Common myeloid progenitor, CD34-positive (primary cell): ENCODE measurements at regions not wholly inside any gene's neighbourhood (a gene's known extent, or its start where the extent isn't known, plus 50 kb on each side); places are given as distances from the start of the nearest gene placed in this dataset.

Experiments
- CTCF ChIA-PET: fragments of 350-600 bp; sonication (Branson Sonifier 250); formaldehyde crosslinking; loops from one replicate; lab custom pipeline; 2021; ENCODE audit warnings: antibody characterized with exemption; lab: Charles Lee
- POLR2A ChIA-PET: fragments of 350-600 bp; sonication (Branson Sonifier 250); formaldehyde crosslinking; loops from one replicate; lab custom pipeline; 2021; ENCODE audit warnings: antibody characterized with exemption; lab: Charles Lee
- DNase-seq, 3 donors: peaks; one replicate each; pipeline versions ENCODE4 v3.0.0 to v3.0.0-alpha.2; 2013
- H3K27ac ChIP-seq, 2 experiments: 1 replicate in 1 of 2; 2 replicates in 1 of 2; pipeline ENCODE4 v1.7.0; 2013; ENCODE audit warnings: inconsistent platforms in 2 of 2, low read length in 2 of 2, mild to moderate bottlenecking in 2 of 2, low read depth in 1 of 2, moderate library complexity in 1 of 2; ENCODE audit not compliant: severe bottlenecking in 2 of 2, insufficient read depth in 1 of 2, poor library complexity in 1 of 2
- H3K27me3 ChIP-seq, 5 experiments: replicated peaks in 2 of 5; 1 replicate in 3 of 5; 2 replicates in 2 of 5; pipeline versions ENCODE4 v1.6.1 to v1.7.0; 2013; ENCODE audit warnings: low read length in 4 of 5, mild to moderate bottlenecking in 2 of 5, moderate library complexity in 2 of 5, inconsistent platforms in 1 of 5; ENCODE audit not compliant: insufficient read depth in 5 of 5, control insufficient read depth in 4 of 5
- H3K36me3 ChIP-seq, 4 experiments: 1 replicate in 2 of 4; 2 replicates in 2 of 4; pipeline versions ENCODE4 v1.6.1 to v1.7.0; 2013; ENCODE audit warnings: low read length in 3 of 4, control low read depth in 1 of 4, mild to moderate bottlenecking in 1 of 4; ENCODE audit not compliant: control insufficient read depth in 4 of 4, insufficient read depth in 4 of 4
- H3K4me1 ChIP-seq, 4 experiments: 1 replicate in 3 of 4; 2 replicates in 1 of 4; pipeline versions ENCODE4 v1.6.1 to v1.7.1; 2013; ENCODE audit warnings: low read length in 3 of 4, mild to moderate bottlenecking in 3 of 4, control low read depth in 1 of 4, inconsistent platforms in 1 of 4, moderate library complexity in 1 of 4; ENCODE audit not compliant: control insufficient read depth in 4 of 4, insufficient read depth in 4 of 4; ENCODE audit errors: control extremely low read depth in 1 of 4
- H3K4me3 ChIP-seq, 7 experiments: 1 replicate in 4 of 7; 2 replicates in 3 of 7; pipeline versions ENCODE4 v1.5.1 to v1.7.0; 2013; ENCODE audit warnings: mild to moderate bottlenecking in 7 of 7, low read length in 6 of 7, moderate library complexity in 6 of 7, inconsistent platforms in 2 of 7, low read depth in 2 of 7, control low read depth in 1 of 7; ENCODE audit not compliant: insufficient read depth in 4 of 7, control insufficient read depth in 1 of 7; ENCODE audit errors: extremely low read depth in 1 of 7
- H3K9me3 ChIP-seq, 5 experiments: 1 replicate in 4 of 5; 2 replicates in 1 of 5; pipeline versions ENCODE4 v1.6.1 to v1.7.1; 2013; ENCODE audit warnings: low read length in 4 of 5, mild to moderate bottlenecking in 2 of 5, inconsistent platforms in 1 of 5, low read depth in 1 of 5, moderate library complexity in 1 of 5; ENCODE audit not compliant: control insufficient read depth in 4 of 5, insufficient read depth in 2 of 5; ENCODE audit errors: control extremely low read depth in 1 of 5
- WGBS: methylation state at CpG from one replicate; pipeline ENCODE4 v1.1.5; 2013; ENCODE audit not compliant: insufficient coverage; 5-methylcytosine and 5-hydroxymethylcytosine counted together

DNA sequence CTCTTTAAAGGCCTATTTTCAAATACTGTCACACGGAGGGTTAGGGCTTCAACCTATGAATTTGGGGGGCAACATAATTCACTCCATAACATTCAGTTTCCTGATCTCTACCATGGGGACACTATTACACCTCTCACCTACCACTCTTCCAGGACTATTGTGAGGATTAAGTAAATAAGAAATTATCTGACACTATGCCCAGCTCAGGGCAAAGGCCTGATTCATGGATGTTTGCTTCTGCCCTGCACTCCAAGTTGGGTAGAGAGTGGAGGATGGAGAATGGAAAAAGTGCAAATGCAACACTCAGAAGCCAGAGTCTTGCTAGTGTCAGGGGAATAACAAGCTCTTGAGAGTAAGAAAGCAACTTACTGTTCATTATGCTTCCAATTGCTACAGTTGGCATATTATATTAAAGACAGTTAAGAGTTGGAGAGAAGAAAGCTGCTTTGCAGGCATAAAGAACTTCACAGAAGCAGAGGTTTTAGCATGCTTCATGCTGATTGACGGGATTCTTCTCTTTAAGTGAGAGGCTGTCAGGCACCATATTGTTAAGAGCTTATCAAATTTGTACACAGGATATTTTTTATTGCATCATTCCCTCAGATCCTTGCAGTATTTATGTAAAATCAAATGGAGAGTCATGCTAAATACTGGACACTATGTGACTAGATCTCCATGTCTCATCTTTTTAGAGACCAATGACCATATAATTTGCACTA, 375.3 kb downstream of the VPS13C start:
- H3K4me3 ChIP-seq, result no peak overlapping the region
- H3K4me1 ChIP-seq, result peaks cover 0 to 3% (median under 1%) of the 10 kb centered on the region in 4 experiments
- WGBS, result 100% methylated on average over 1 of the region's 2 CpGs
- no peaks in the 10 kb centered on the region for H3K27me3 ChIP-seq
- POLR2A ChIA-PET, result no interaction called here
- peaks cover 0 to 5% (median 0%) of the 10 kb centered on the region in 5 experiments for H3K9me3 ChIP-seq
- no peaks in the 10 kb centered on the region for H3K36me3 ChIP-seq
- CTCF ChIA-PET, result no interaction called here
- DNase-seq, result no peak
- H3K27ac ChIP-seq, result no peak overlapping the region

DNA sequence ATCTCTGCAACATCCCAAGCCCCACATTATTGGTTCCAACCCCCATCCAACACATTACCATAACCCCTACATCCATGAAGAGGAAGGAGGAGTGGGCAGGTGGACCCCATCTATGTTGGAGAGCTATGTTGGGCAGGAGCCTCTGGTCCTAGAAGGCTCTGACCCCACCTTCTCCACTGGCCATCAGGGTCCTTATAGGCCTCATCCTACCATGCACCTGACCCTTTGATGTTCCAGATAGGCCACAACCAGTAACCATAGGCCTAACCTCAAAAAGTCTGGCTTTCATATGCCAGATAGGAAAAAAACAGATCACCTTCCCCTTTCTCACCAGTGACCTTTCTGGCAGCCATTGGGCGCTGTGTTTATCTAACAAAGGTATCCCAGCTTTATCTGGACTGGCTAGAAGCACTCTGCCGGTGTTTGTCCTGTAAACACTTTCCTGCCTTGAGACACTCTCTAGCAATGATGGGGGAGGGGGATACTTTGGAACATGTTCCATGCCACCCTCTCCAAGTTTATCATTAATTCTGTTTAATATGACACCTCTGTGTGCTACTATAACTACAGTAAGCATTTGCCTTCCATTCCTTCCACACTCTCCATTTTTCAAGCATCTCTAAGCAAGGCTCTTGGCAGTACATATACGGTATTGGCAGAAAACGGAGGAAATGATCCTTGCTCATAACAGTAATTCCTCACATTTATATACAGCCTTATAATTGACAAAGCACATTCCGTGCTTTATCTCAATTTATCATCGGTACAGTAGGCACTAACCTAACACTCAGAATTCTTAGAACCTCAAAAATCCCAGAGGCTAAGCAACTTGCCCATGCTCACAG, 377.1 kb downstream of the VPS13C start:
- ChIA-PET CTCF (no interaction called here), POLR2A (no interaction called here)
- WGBS, result 97% methylated on average over 5 of the region's 6 CpGs
- DNase-seq, result no peak
- H3K27me3 ChIP-seq, result no peaks in the 10 kb centered on the region
- H3K36me3 ChIP-seq, result no peaks in the 10 kb centered on the region
- H3K9me3 ChIP-seq, result peaks cover 0 to 4% (median 1%) of the 10 kb centered on the region in 5 experiments
- no peak overlapping the region for H3K4me3 ChIP-seq
- no peak overlapping the region for H3K27ac ChIP-seq
- peaks cover 0 to 3% (median under 1%) of the 10 kb centered on the region in 4 experiments for H3K4me1 ChIP-seq

DNA sequence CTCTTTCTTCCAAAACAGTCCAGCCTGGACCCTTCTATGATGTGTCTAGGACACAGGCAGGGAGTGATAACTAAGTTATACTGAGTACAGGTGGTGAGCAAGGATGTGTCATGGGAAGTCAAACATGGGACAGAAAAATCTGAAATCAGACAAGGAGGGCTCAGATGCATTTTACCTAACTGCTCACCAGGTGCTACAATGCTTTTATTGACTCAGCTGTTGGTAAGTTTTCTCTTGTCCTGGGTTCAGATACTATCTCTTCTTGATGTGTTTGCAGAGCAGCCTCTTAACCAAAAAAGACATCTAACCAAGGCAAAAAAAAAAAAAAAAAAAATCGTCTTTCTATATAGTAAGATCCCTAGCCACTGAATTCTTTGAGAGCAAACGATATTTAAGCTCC, 378.6 kb downstream of the VPS13C start:
- ChIA-PET CTCF (no interaction called here), POLR2A (no interaction called here)
- H3K27ac ChIP-seq, result no peak overlapping the region
- H3K36me3 ChIP-seq, result no peaks in the 10 kb centered on the region
- 100% methylated on average over 1 of the region's 2 CpGs for WGBS
- no peak for DNase-seq
- peaks cover 0 to 3% (median under 1%) of the 10 kb centered on the region in 4 experiments for H3K4me1 ChIP-seq
- H3K4me3 ChIP-seq, result no peak overlapping the region
- peaks cover 0 to 3% (median 2%) of the 10 kb centered on the region in 5 experiments for H3K27me3 ChIP-seq
- peaks cover 0 to 4% (median 2%) of the 10 kb centered on the region in 5 experiments for H3K9me3 ChIP-seq

DNA sequence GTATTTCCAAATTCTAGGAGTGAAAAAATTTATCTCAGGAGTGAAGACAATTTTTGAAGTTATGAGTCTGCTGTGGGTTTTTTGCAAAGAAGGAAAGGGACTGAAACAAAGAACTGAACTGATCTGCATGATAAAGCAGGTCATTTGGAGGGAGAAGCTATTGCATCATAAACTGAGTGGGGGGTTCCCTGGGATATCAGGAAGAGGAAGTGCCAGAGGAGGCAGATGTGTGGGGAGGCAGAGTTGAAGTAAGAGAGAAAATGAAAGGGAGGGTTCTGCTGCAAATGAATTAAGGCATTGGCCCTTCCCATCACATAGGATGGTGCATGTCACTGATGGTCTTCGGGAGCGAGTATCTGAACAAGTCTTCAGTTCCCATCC, 379.2 kb downstream of the VPS13C start:
- H3K27ac ChIP-seq, result no peak overlapping the region
- peaks cover 0 to 4% (median 2%) of the 10 kb centered on the region in 5 experiments for H3K9me3 ChIP-seq
- CTCF ChIA-PET, result no interaction called here
- POLR2A ChIA-PET, result no interaction called here
- 100% methylated on average over 2 of the region's 2 CpGs for WGBS
- peaks cover 0 to 3% (median under 1%) of the 10 kb centered on the region in 4 experiments for H3K4me1 ChIP-seq
- H3K27me3 ChIP-seq, result peaks cover 0 to 3% (median 2%) of the 10 kb centered on the region in 5 experiments
- no peak overlapping the region for H3K4me3 ChIP-seq
- H3K36me3 ChIP-seq, result no peaks in the 10 kb centered on the region
- DNase-seq, result peak in 2 of 3 donors; percentile 12 to 28

DNA sequence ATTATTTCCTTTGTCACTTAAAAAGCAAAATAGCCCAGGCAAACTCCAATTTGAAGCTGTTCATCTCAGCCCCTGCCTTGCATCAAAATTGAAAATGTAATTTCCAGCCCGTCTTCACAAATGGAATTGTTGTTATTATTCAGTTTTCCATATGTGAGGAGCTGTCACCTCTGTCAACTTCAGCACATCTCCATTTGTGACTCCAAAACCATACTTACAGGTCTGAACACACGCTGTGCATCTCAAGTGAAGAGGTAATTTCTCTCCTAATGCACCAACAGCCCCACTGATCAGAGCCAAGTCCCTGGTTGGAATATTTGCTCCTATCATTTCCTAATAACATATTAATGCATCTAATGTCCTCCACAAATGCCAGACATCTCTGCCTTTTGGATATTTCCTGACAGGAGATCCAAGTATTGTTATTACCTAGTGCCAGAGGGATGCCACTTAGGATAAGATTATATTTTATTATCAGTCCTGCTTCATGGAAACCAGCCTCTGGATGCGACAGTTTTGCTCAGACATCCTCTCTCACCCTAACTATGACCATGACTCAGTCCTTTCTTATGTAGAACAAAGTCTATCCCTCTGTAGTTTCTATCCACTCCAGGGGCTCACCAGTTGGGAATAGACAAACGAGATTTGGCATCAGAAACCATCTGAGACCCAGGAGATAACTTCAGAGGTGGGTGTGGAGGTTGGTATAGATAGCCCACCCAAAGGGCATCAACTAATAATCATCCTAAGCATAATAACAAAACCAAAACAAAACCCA, 379.8 kb downstream of the VPS13C start:
- Histone ChIP-seq H3K4me1 (peaks cover 0 to 3% (median under 1%) of the 10 kb centered on the region in 4 experiments), H3K4me3 (no peak overlapping the region), H3K36me3 (no peaks in the 10 kb centered on the region), H3K9me3 (peaks cover 0 to 4% (median 2%) of the 10 kb centered on the region in 5 experiments), H3K27me3 (peaks cover 0 to 3% (median 2%) of the 10 kb centered on the region in 5 experiments), H3K27ac (no peak overlapping the region)
- CTCF ChIA-PET, result no interaction called here
- no peak for DNase-seq
- 100% methylated on average over 1 of the region's 4 CpGs for WGBS
- POLR2A ChIA-PET, result no interaction called here

DNA sequence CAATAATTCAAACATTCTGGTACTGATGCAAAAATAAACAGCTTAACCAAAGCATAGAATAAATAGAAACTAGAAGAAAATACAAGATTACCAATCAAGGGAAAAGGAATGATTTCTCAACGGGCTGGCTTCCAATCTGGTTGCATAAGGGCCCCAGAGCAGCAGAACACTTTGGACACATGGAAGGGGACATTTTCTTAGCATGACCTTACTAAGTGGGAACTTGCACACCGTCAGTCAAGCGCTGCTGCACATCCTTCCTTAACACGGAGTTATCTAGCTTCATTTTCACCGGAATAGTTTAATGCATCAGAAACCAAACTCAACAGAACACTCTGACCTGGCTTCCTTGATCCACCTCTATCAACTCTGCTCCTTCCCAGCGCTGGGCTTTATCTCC, 388.5 kb downstream of the VPS13C start:
- Histone ChIP-seq H3K4me3 (no peak overlapping the region), H3K4me1 (no peaks in the 10 kb centered on the region), H3K36me3 (no peaks in the 10 kb centered on the region), H3K27ac (no peak overlapping the region), H3K9me3 (no peaks in the 10 kb centered on the region), H3K27me3 (peaks cover 0 to 5% (median 0%) of the 10 kb centered on the region in 5 experiments)
- 91% methylated on average over 5 of the region's 6 CpGs for WGBS
- CTCF ChIA-PET, result no interaction called here
- POLR2A ChIA-PET, result no interaction called here
- DNase-seq, result no peak
